KMS-11 (cell line): ENCODE measurements at regions not wholly inside any gene's neighbourhood (a gene's known extent, or its start where the extent isn't known, plus 50 kb on each side); places are given as distances from the start of the nearest gene placed in this dataset.
"Not testable (repeated sequence)": the region's sequence is repeated elsewhere in the genome, so short reads cannot be mapped to it uniquely, and the experiment has no call there.

Experiments
- H2AFZ ChIP-seq: fragments of 200-600 bp; sonication (generic); 2 replicates; pipeline ENCODE4 v1.6.1; 2016; ENCODE audit warnings: antibody characterized with exemption, mixed run types, low read depth
- H3K27ac ChIP-seq: fragments of 200-600 bp; sonication (generic); 2 replicates; pipeline ENCODE4 v1.6.1; 2016; ENCODE audit warnings: mild to moderate bottlenecking, mixed run types
- H3K27me3 ChIP-seq: fragments of 200-600 bp; sonication (generic); 2 replicates; pipeline ENCODE4 v1.6.1; 2017; ENCODE audit warnings: mild to moderate bottlenecking, low read depth, mixed run types, moderate library complexity; ENCODE audit not compliant: insufficient read depth
- H3K36me3 ChIP-seq: fragments of 200-600 bp; sonication (generic); 2 replicates; pipeline ENCODE4 v1.6.1; 2017; ENCODE audit warnings: mild to moderate bottlenecking, mixed run types; ENCODE audit not compliant: insufficient read depth
- H3K4me1 ChIP-seq: fragments of 200-600 bp; sonication (generic); 2 replicates; pipeline ENCODE4 v1.6.1; 2016; ENCODE audit warnings: mild to moderate bottlenecking, low read depth, mixed run types; ENCODE audit not compliant: poor library complexity, severe bottlenecking
- H3K4me2 ChIP-seq: fragments of 200-600 bp; sonication (generic); 2 replicates; pipeline ENCODE4 v1.7.0; 2016; ENCODE audit warnings: mild to moderate bottlenecking, mixed run types
- H3K4me3 ChIP-seq: fragments of 200-600 bp; sonication (generic); IDR thresholded peaks from 2 replicates; pipeline ENCODE4 v1.6.1; 2017; ENCODE audit warnings: low read depth, low read length, mixed read lengths; ENCODE audit not compliant: insufficient read depth
- H3K79me2 ChIP-seq: fragments of 200-600 bp; sonication (generic); 2 replicates; pipeline ENCODE4 v1.6.1; 2016; ENCODE audit warnings: low read depth, mixed run types; ENCODE audit not compliant: insufficient read depth
- H3K9ac ChIP-seq: fragments of 200-600 bp; sonication (generic); 2 replicates; pipeline ENCODE4 v1.6.1; 2016; ENCODE audit warnings: mild to moderate bottlenecking, mixed run types
- H4K20me1 ChIP-seq: fragments of 200-600 bp; sonication (generic); 2 replicates; pipeline ENCODE4 v1.6.1; 2016; ENCODE audit warnings: mild to moderate bottlenecking, mixed run types; ENCODE audit not compliant: insufficient read depth
- CTCF ChIP-seq: fragments of 200-600 bp; sonication (generic); conservative IDR thresholded peaks from 2 replicates; pipeline ENCODE4 v1.6.1; 2017; ENCODE audit warnings: low read depth, mild to moderate bottlenecking, antibody characterized with exemption, low read length, moderate library complexity, mixed read lengths

- H3K4me1 ChIP-seq, result no peaks in the 10 kb centered on the region
- no peak for TF ChIP-seq CTCF
- no peak overlapping the region for H3K9ac ChIP-seq
- H2AFZ ChIP-seq, result no peak overlapping the region
- no peaks in the 10 kb centered on the region for H3K36me3 ChIP-seq
- H3K27me3 ChIP-seq, result no peaks in the 10 kb centered on the region
- H3K27ac ChIP-seq, result no peak overlapping the region
- no peak overlapping the region for H3K4me2 ChIP-seq
- no peaks in the 10 kb centered on the region for H3K79me2 ChIP-seq
- no peaks in the 10 kb centered on the region for H4K20me1 ChIP-seq
- H3K4me3 ChIP-seq, result no peak overlapping the region
Observed at GRCh38 chr2:186925514-186925913, 76.5 kb upstream of the ZSWIM2 start.

DNA sequence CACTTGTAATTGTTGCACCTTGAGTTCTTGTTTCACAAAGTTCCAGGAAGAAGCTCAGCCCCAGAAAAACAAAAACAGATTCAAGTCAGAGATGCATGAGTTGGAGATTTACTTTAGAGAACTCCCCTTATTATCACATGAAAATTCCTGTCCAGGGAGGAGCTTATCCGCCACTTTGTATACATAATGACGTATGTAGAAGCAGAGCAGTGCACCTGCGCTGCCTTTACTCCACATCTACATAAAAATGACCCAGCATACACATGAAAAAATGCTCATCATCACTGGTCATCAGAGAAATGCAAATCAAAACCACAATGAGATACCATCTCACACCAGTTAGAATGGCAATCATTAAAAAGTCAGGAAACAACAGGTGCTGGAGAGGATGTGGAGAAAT is 73.3 kb upstream of the ZSWIM2 start:
- H3K4me1 ChIP-seq, H3K79me2 ChIP-seq, H3K36me3 ChIP-seq, H3K27me3 ChIP-seq, H4K20me1 ChIP-seq, H3K27ac ChIP-seq, H2AFZ ChIP-seq, H3K9ac ChIP-seq, H3K4me3 ChIP-seq, H3K4me2 ChIP-seq: not testable (repeated sequence)

DNA sequence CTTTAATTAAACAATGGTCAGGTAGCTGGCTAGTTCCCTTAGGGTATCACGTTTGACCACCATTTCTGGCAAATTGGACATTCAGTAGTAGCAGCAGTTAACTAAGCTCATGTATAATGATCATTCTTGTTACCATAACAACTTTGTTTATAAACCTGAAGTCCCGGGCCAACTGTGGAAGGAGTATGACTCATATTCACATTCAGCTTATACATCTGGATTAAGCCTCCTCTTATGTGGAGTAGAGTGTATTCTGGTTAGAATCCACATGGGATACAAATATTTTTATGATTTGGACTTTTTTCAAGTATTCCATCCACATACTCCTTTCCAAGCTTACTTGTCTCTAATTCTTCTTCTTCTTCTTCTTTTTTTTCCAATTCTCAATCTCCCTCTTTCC is 70.3 kb upstream of the ZSWIM2 start:
- TF ChIP-seq CTCF, result no peak
- Histone ChIP-seq H3K27me3 (no peaks in the 10 kb centered on the region), H3K9ac (no peak overlapping the region), H3K36me3 (no peaks in the 10 kb centered on the region), H3K4me2 (no peak overlapping the region), H2AFZ (no peak overlapping the region), H3K79me2 (no peaks in the 10 kb centered on the region), H3K4me1 (no peaks in the 10 kb centered on the region), H3K4me3 (no peak overlapping the region), H4K20me1 (no peaks in the 10 kb centered on the region), H3K27ac (no peak overlapping the region)

GRCh38 chr2:186918495-186918894 is 69.5 kb upstream of the ZSWIM2 start:
- Histone ChIP-seq H3K36me3 (no peaks in the 10 kb centered on the region), H3K4me3 (no peak overlapping the region), H3K9ac (no peak overlapping the region), H3K79me2 (no peaks in the 10 kb centered on the region), H3K27me3 (no peaks in the 10 kb centered on the region), H2AFZ (no peak overlapping the region), H3K27ac (no peak overlapping the region), H4K20me1 (no peaks in the 10 kb centered on the region), H3K4me1 (no peaks in the 10 kb centered on the region), H3K4me2 (no peak overlapping the region)
- TF ChIP-seq CTCF, result no peak

- Histone ChIP-seq H3K27me3 (no peaks in the 10 kb centered on the region), H3K4me3 (no peak overlapping the region), H3K9ac (no peak overlapping the region), H3K27ac (no peak overlapping the region), H3K4me1 (no peaks in the 10 kb centered on the region), H3K36me3 (no peaks in the 10 kb centered on the region), H4K20me1 (no peaks in the 10 kb centered on the region), H3K79me2 (no peaks in the 10 kb centered on the region), H2AFZ (no peak overlapping the region), H3K4me2 (no peak overlapping the region)
- no peak for TF ChIP-seq CTCF
Observed at GRCh38 chr2:186917866-186918265, 68.9 kb upstream of the ZSWIM2 start.
